H1 (cell line): ENCODE measurements at regions not wholly inside any gene's neighbourhood (a gene's known extent, or its start where the extent isn't known, plus 50 kb on each side); places are given as distances from the start of the nearest gene placed in this dataset.

ENCODE experiments used
- CTCF ChIA-PET: fragments of 300-600 bp; sonication (Branson Sonifier 250); formaldehyde crosslinking; loops from one replicate; lab custom pipeline; 2021; ENCODE audit not compliant: partially characterized antibody; lab: Charles Lee
- POLR2A ChIA-PET: fragments of 300-600 bp; sonication (Branson Sonifier 250); formaldehyde crosslinking; loops from one replicate; lab custom pipeline; 2021; ENCODE audit warnings: inconsistent platforms; ENCODE audit not compliant: partially characterized antibody; lab: Charles Lee
- DNase-seq, 2 experiments: peaks; one replicate each; pipeline versions ENCODE4 v3.0.0 to v3.0.0-alpha.2; 2010 to 2022; ENCODE audit warnings: low spot score in 2 of 2, low read depth in 1 of 2, mixed read lengths in 1 of 2
- FAIRE-seq: peaks from 2 replicates; lab custom pipeline; 2011; peaks lifted over from hg19 to GRCh38; lab: Jason Lieb, UNC
- H2AFZ ChIP-seq: 2 replicates; pipeline ENCODE4 v1.8.1; 2012; ENCODE audit warnings: low read length, inconsistent platforms
- H2AK5ac ChIP-seq: 2 replicates; pipeline ENCODE4 v1.6.1; 2013; ENCODE audit warnings: low read depth, low read length
- H2BK120ac ChIP-seq: replicated peaks from 2 replicates; pipeline ENCODE3; 2013; ENCODE audit warnings: low read depth, low read length, inconsistent platforms
- H2BK12ac ChIP-seq: 2 replicates; pipeline ENCODE4 v1.6.1; 2013; ENCODE audit warnings: low read depth, low read length
- H2BK15ac ChIP-seq: 2 replicates; pipeline ENCODE4 v1.6.1; 2013; ENCODE audit warnings: low read length
- H2BK20ac ChIP-seq: 2 replicates; pipeline ENCODE4 v1.6.1; 2013; ENCODE audit warnings: low read length
- H2BK5ac ChIP-seq: 2 replicates; pipeline ENCODE4 v1.6.1; 2013; ENCODE audit warnings: low read depth, low read length
- H3K14ac ChIP-seq: 2 replicates; pipeline ENCODE4 v1.6.1; 2013; ENCODE audit warnings: inconsistent platforms; ENCODE audit not compliant: insufficient read length
- H3K18ac ChIP-seq: 2 replicates; pipeline ENCODE4 v1.6.1; 2013; ENCODE audit warnings: low read length; ENCODE audit errors: extremely low read depth
- H3K23ac ChIP-seq: 2 replicates; pipeline ENCODE4 v1.6.1; 2013; ENCODE audit warnings: inconsistent platforms; ENCODE audit not compliant: insufficient read length
- H3K23me2 ChIP-seq: 2 replicates; pipeline ENCODE4 v1.6.1; 2013; ENCODE audit warnings: low read depth, low read length
- H3K27ac ChIP-seq: 2 replicates; pipeline ENCODE4 v1.6.1; 2011; ENCODE audit warnings: low read depth, low read length, inconsistent platforms
- H3K27me3 ChIP-seq, 4 experiments: replicated peaks in 1 of 4; 1 replicate in 1 of 4; 2 replicates in 3 of 4; pipeline versions ENCODE4 v1.6.1 to v1.8.1; 2011 to 2013; ENCODE audit warnings: low read length in 3 of 4, mild to moderate bottlenecking in 3 of 4, inconsistent platforms in 2 of 4, mixed read lengths in 2 of 4, moderate library complexity in 1 of 4; ENCODE audit not compliant: control insufficient read depth in 3 of 4, insufficient read depth in 3 of 4; ENCODE audit errors: extremely low read depth in 1 of 4
- H3K36me3 ChIP-seq, 4 experiments: 2 replicates each; pipeline versions ENCODE4 v1.6.1 to v1.8.1; 2011 to 2013; ENCODE audit warnings: mild to moderate bottlenecking in 4 of 4, low read length in 3 of 4, moderate library complexity in 2 of 4, control low read depth in 1 of 4, inconsistent platforms in 1 of 4; ENCODE audit not compliant: insufficient read depth in 4 of 4, control insufficient read depth in 2 of 4
- H3K4ac ChIP-seq: replicated peaks from 2 replicates; pipeline ENCODE3; 2013; ENCODE audit warnings: low read length, low read depth, mixed read lengths, inconsistent platforms; ENCODE audit not compliant: insufficient read length
- H3K4me1 ChIP-seq, 4 experiments: replicated peaks in 1 of 4; 1 replicate in 1 of 4; 2 replicates in 3 of 4; pipeline versions ENCODE4 v1.6.1 to v1.8.1; 2011 to 2013; ENCODE audit warnings: low read length in 3 of 4, inconsistent platforms in 2 of 4, mixed read lengths in 1 of 4; ENCODE audit not compliant: insufficient read depth in 4 of 4, control insufficient read depth in 3 of 4
- H3K4me2 ChIP-seq, 2 experiments: 2 replicates each; pipeline versions ENCODE4 v1.6.1 to v1.8.1; 2011 to 2013; ENCODE audit warnings: low read depth in 2 of 2, low read length in 2 of 2, control low read depth in 1 of 2, inconsistent platforms in 1 of 2, mild to moderate bottlenecking in 1 of 2; ENCODE audit not compliant: insufficient read depth in 1 of 2
- H3K4me3 ChIP-seq, 4 experiments: fragments of 200-600, 300-600 bp in 1 of 4; sonication (generic), shearing (Covaris generic), sonication (Bioruptor Twin) in 1 of 4; 2 replicates each; pipeline versions ENCODE4 v1.5.1 to v1.8.1; 2011 to 2016; ENCODE audit warnings: low read length in 4 of 4, low read depth in 3 of 4, control low read depth in 2 of 4, inconsistent platforms in 2 of 4, mild to moderate bottlenecking in 2 of 4, mixed read lengths in 1 of 4, moderate library complexity in 1 of 4; ENCODE audit not compliant: insufficient read depth in 2 of 4; ENCODE audit errors: extremely low read depth in 1 of 4
- H3K56ac ChIP-seq: replicated peaks from 2 replicates; pipeline ENCODE3; 2013; ENCODE audit warnings: low read depth, mild to moderate bottlenecking, mixed read lengths, low read length, inconsistent platforms; ENCODE audit not compliant: insufficient read length
- H3K79me1 ChIP-seq: 2 replicates; pipeline ENCODE4 v1.6.1; 2013; ENCODE audit warnings: low read depth, low read length, control low read depth
- H3K79me2 ChIP-seq, 2 experiments: 2 replicates each; pipeline versions ENCODE4 v1.6.1 to v1.8.1; 2012 to 2013; ENCODE audit warnings: low read length in 2 of 2, mild to moderate bottlenecking in 2 of 2, inconsistent platforms in 1 of 2; ENCODE audit not compliant: insufficient read depth in 2 of 2, control insufficient read depth in 1 of 2
- H3K9ac ChIP-seq, 4 experiments: replicated peaks in 1 of 4; 1 replicate in 1 of 4; 2 replicates in 3 of 4; pipeline versions ENCODE4 v1.6.1 to v1.8.1; 2011 to 2013; ENCODE audit warnings: low read depth in 3 of 4, low read length in 3 of 4, control low read depth in 2 of 4, mild to moderate bottlenecking in 2 of 4, moderate library complexity in 2 of 4, inconsistent platforms in 1 of 4; ENCODE audit errors: extremely low read depth in 1 of 4
- H3K9me3 ChIP-seq, 2 experiments: 2 replicates each; pipeline versions ENCODE4 v1.6.1 to v1.8.1; 2012 to 2013; ENCODE audit warnings: mild to moderate bottlenecking in 2 of 2, moderate library complexity in 2 of 2, control low read depth in 1 of 2, inconsistent platforms in 1 of 2, low read depth in 1 of 2, low read length in 1 of 2, mixed read lengths in 1 of 2; ENCODE audit not compliant: insufficient read depth in 2 of 2
- H4K20me1 ChIP-seq, 2 experiments: replicated peaks in 1 of 2; 2 replicates each; pipeline versions ENCODE3 to v1.8.1; 2011 to 2013; ENCODE audit warnings: inconsistent platforms in 2 of 2, low read length in 2 of 2, mild to moderate bottlenecking in 1 of 2; ENCODE audit not compliant: insufficient read depth in 2 of 2, control insufficient read depth in 1 of 2
- H4K5ac ChIP-seq: 2 replicates; pipeline ENCODE4 v1.6.1; 2013; ENCODE audit warnings: low read length, low read depth, mixed read lengths, inconsistent platforms; ENCODE audit not compliant: insufficient read length
- H4K8ac ChIP-seq: 2 replicates; pipeline ENCODE4 v1.8.0; 2013; ENCODE audit warnings: mild to moderate bottlenecking, moderate library complexity, low read length, inconsistent platforms; ENCODE audit not compliant: insufficient read depth; ENCODE audit errors: extremely low read depth
- H4K91ac ChIP-seq: replicated peaks from 2 replicates; pipeline ENCODE3; 2013; ENCODE audit warnings: low read length, mixed read lengths, inconsistent platforms; ENCODE audit not compliant: insufficient read length
- BCL11A ChIP-seq, 2 experiments: IDR thresholded peaks; one replicate each; pipeline ENCODE4 v1.6.1; 2011; ENCODE audit warnings: low read depth in 2 of 2, low read length in 2 of 2, mild to moderate bottlenecking in 2 of 2
- CBX8 ChIP-seq: fragments of 300-800, 300-1000 bp; sonication (generic); IDR thresholded peaks from 2 replicates; pipeline ENCODE4 v1.7.1; 2016; ENCODE audit warnings: low read depth, low read length, borderline replicate concordance
- CHD1 ChIP-seq: IDR thresholded peaks from 2 replicates; pipeline ENCODE4 v1.6.1; 2012; ENCODE audit warnings: low read depth, low read length, improper control_type of control experiment
- CHD2 ChIP-seq: IDR thresholded peaks from 2 replicates; pipeline ENCODE4 v1.6.1; 2012; ENCODE audit warnings: low read length, improper control_type of control experiment
- EZH2 ChIP-seq: fragments of 200-600 bp; sonication (generic); IDR thresholded peaks from 2 replicates; pipeline ENCODE4 v1.7.1; 2012; ENCODE audit warnings: low read depth, mild to moderate bottlenecking, moderate library complexity, low read length, inconsistent platforms; ENCODE audit not compliant: severe bottlenecking
- FOSL1 ChIP-seq: IDR thresholded peaks from 2 replicates; pipeline ENCODE4 v1.6.1; 2011; ENCODE audit warnings: mild to moderate bottlenecking, low read depth, low read length, moderate library complexity; ENCODE audit not compliant: insufficient read depth
- HDAC6 ChIP-seq: IDR thresholded peaks from one replicate; pipeline ENCODE4 v1.7.1; 2012; ENCODE audit warnings: low read depth, mild to moderate bottlenecking, inconsistent platforms, low read length, moderate library complexity
- KDM4A ChIP-seq: IDR thresholded peaks from one replicate; pipeline ENCODE4 v1.7.1; 2012; ENCODE audit warnings: low read depth, mild to moderate bottlenecking, moderate library complexity, low read length, inconsistent platforms; ENCODE audit not compliant: severe bottlenecking
- KDM5A ChIP-seq: fragments of 200-600 bp; IDR thresholded peaks from 2 replicates; pipeline ENCODE4 v1.7.1; 2012; ENCODE audit warnings: mild to moderate bottlenecking, low read length, inconsistent platforms, mixed read lengths
- NANOG ChIP-seq: IDR thresholded peaks from 2 replicates; pipeline ENCODE4 v1.6.1; 2011; ENCODE audit warnings: low read length, low read depth, mild to moderate bottlenecking, inconsistent platforms; ENCODE audit not compliant: insufficient read depth, poor library complexity, severe bottlenecking
- POLR2AphosphoS5 ChIP-seq: IDR thresholded peaks from 2 replicates; pipeline ENCODE4 v1.6.1; 2011; ENCODE audit warnings: low read depth, low read length
- SP2 ChIP-seq: IDR thresholded peaks from 2 replicates; pipeline ENCODE4 v1.6.1; 2012; ENCODE audit warnings: mild to moderate bottlenecking, low read length, inconsistent platforms
- TEAD4 ChIP-seq: IDR thresholded peaks from 2 replicates; pipeline ENCODE4 v1.6.1; 2012; ENCODE audit warnings: low read depth, low read length, inconsistent platforms, mixed read lengths
- ZNF274 ChIP-seq: IDR thresholded peaks from 2 replicates; pipeline ENCODE4 v1.7.0; 2012; ENCODE audit warnings: low read length, borderline replicate concordance; ENCODE audit errors: extremely low read depth
- WGBS, 2 experiments: shearing (Covaris generic) in 1 of 2; methylation state at CpG; one replicate each; pipeline versions ENCODE4 v1.1.6 to v1.1.7; 2013 to 2015; ENCODE audit warnings: low lambda C conversion rate in 2 of 2, mixed read lengths in 2 of 2, inconsistent platforms in 1 of 2, low coverage in 1 of 2, missing lambda C conversion rate in 1 of 2; ENCODE audit not compliant: insufficient replicate concordance in 2 of 2, insufficient coverage in 1 of 2, insufficient read length in 1 of 2; ENCODE audit errors: extremely low coverage in 1 of 2, missing lambda C conversion rate in 1 of 2; 5-methylcytosine and 5-hydroxymethylcytosine counted together
- TF ChIP-seq, protein P1 (sequence below): IDR thresholded peaks from 2 replicates; pipeline ENCODE4 v1.6.1; 2012; ENCODE audit warnings: inconsistent platforms

DNA sequence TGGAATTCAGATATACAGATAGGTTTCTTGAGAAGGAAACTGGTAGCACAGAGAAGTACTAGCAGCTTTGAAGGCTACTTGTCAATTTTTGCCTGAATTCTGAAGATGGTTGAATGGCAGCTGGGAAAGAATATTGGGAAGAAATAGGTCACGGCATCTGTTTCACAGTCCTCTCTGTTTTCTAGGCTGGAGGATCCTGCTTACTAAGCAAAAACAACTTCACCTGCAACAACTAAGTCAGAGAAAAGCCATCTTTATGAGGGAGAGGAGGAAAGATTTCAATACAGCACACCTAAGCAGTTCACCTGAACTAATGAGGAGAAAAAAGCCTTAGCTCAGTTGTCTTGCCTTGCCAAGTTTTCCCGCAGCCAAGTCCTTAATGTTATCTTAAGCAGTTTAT is 975.5 kb upstream of the EPHA7 start:
- no peak overlapping the region for H2BK15ac ChIP-seq
- no peak overlapping the region for H4K5ac ChIP-seq
- no peak overlapping the region for H2BK5ac ChIP-seq
- no peak overlapping the region for H3K27ac ChIP-seq
- no peak overlapping the region for H2AFZ ChIP-seq
- H2AK5ac ChIP-seq = no peak overlapping the region
- WGBS, 2 experiments = 96% methylated on average over 2 of the region's 2 CpGs; no CpG with 5 or more reads in 1 of the 2 experiments
- H3K23me2 ChIP-seq = no peaks in the 10 kb centered on the region
- POLR2A ChIA-PET = no interaction called here
- no peaks in the 10 kb centered on the region for H3K27me3 ChIP-seq
- H2BK12ac ChIP-seq = no peak overlapping the region
- H3K79me1 ChIP-seq = no peaks in the 10 kb centered on the region
- FAIRE-seq (no peak), DNase-seq (no peak)
- no peak overlapping the region for H3K9ac ChIP-seq
- H3K18ac ChIP-seq = no peak overlapping the region
- no peak overlapping the region for H3K4me2 ChIP-seq
- no peaks in the 10 kb centered on the region for H3K4me1 ChIP-seq
- CTCF ChIA-PET = no interaction called here
- H3K79me2 ChIP-seq = no peaks in the 10 kb centered on the region
- no peak overlapping the region for H2BK20ac ChIP-seq
- no peak overlapping the region for H4K8ac ChIP-seq
- H2BK120ac ChIP-seq = no peak overlapping the region
- no peak overlapping the region for H4K91ac ChIP-seq
- H3K4me3 ChIP-seq = no peak overlapping the region
- H3K9me3 ChIP-seq = no peaks in the 10 kb centered on the region
- no peak overlapping the region for H3K56ac ChIP-seq
- H3K23ac ChIP-seq = no peak overlapping the region
- H3K36me3 ChIP-seq = no peaks in the 10 kb centered on the region
- H4K20me1 ChIP-seq = no peaks in the 10 kb centered on the region
- no peak overlapping the region for H3K4ac ChIP-seq
- H3K14ac ChIP-seq = no peak overlapping the region
- no peak for TF ChIP-seq KDM4A
- TF ChIP-seq, protein P1, sequence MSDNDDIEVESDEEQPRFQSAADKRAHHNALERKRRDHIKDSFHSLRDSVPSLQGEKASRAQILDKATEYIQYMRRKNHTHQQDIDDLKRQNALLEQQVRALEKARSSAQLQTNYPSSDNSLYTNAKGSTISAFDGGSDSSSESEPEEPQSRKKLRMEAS = no peak
- no peak for TF ChIP-seq KDM5A
- no peak for TF ChIP-seq EZH2
- TF ChIP-seq BCL11A (IDR thresholded peaks at IDR 0.05; ENCODE audit: low read depth in 2 of 2, low read length in 2 of 2) = no peak
- TF ChIP-seq SP2 = no peak
- no peak for TF ChIP-seq CHD1
- TF ChIP-seq FOSL1 = no peak
- no peak for TF ChIP-seq HDAC6
- no peak for TF ChIP-seq CBX8
- no peak for TF ChIP-seq POLR2AphosphoS5
- TF ChIP-seq CHD2 = no peak
- TF ChIP-seq TEAD4 = no peak
- no peak for TF ChIP-seq NANOG
- no peak for TF ChIP-seq ZNF274
